GM12892 (cell line): ENCODE measurements at regions not wholly inside any gene's neighbourhood (a gene's known extent, or its start where the extent isn't known, plus 50 kb on each side); places are given as distances from the start of the nearest gene placed in this dataset.

Source experiments
- POLR2A ChIP-seq: IDR thresholded peaks from 2 replicates; pipeline ENCODE4 v1.6.1; 2011; ENCODE audit warnings: low read depth, low read length, control low read depth
- POLR2AphosphoS5 ChIP-seq: IDR thresholded peaks from 2 replicates; pipeline ENCODE4 v1.6.1; 2011; ENCODE audit warnings: low read depth, low read length, control low read depth

- TF ChIP-seq POLR2A = no peak
- TF ChIP-seq POLR2AphosphoS5 = no peak
Observed at GRCh38 chr2:18708203-18708715, 118.9 kb upstream of the NT5C1B start.
